HCT116 (cell line): ENCODE measurements at regions not wholly inside any gene's neighbourhood (a gene's known extent, or its start where the extent isn't known, plus 50 kb on each side); places are given as distances from the start of the nearest gene placed in this dataset.

Experiments used
- ATAC-seq: fragments of 200-7000 bp; cut with Tn5 transposase; 2 replicates; pipeline ENCODE4 v1.9.1; 2020; ENCODE audit warnings: mild to moderate bottlenecking, moderate library complexity
- BruUV-seq: library from RNA; stranded (reverse); fragments of 400-500 nt; replicated peaks from 2 replicates; lab custom pipeline; 2021; lab: Mats Ljungman, UMichigan
- CTCF ChIA-PET: fragments of 300-600 bp; sonication (Branson Sonifier 250); formaldehyde crosslinking; loops from one replicate; lab custom pipeline; 2021; ENCODE audit warnings: antibody characterized with exemption; lab: Charles Lee
- POLR2A ChIA-PET: fragments of 300-600, 350-600 bp; sonication (Branson Sonifier 250); formaldehyde crosslinking; loops from one replicate; lab custom pipeline; 2021; ENCODE audit warnings: antibody characterized with exemption; lab: Charles Lee
- RAD21 ChIA-PET, 2 experiments: fragments of 300-600 bp; sonication (Branson Sonifier 250); formaldehyde crosslinking; loops; one replicate each; lab custom pipeline; 2023; ENCODE audit warnings: low total read pairs in 2 of 2; ENCODE audit not compliant: uncharacterized antibody in 2 of 2, unreplicated experiment in 2 of 2, low non-redundant PET in 1 of 2; lab: Charles Lee
- DNase-seq: peaks from one replicate; pipeline ENCODE4 v3.0.0-alpha.2; 2010; ENCODE audit warnings: low read depth, low spot score
- H2AFZ ChIP-seq: fragments of 200-600 bp; shearing (Covaris generic), sonication (generic); 2 replicates; pipeline ENCODE4 v1.6.1; 2017; ENCODE audit warnings: low read depth, mixed run types, mixed read lengths, antibody characterized with exemption, low read length; ENCODE audit not compliant: poor library complexity, severe bottlenecking
- H3K27ac ChIP-seq: 2 replicates; pipeline ENCODE4 v1.5.1; 2012; ENCODE audit warnings: low read depth, low read length
- H3K27me3 ChIP-seq: fragments of 200-600 bp; sonication (generic); 2 replicates; pipeline ENCODE4 v1.6.1; 2016; ENCODE audit warnings: mixed run types, low read length, mixed read lengths; ENCODE audit not compliant: insufficient read depth
- H3K36me3 ChIP-seq, 2 experiments: fragments of 200-500 bp in 1 of 2; fragments of 200-600 bp in 1 of 2; sonication (Bioruptor generic) in 1 of 2; sonication (generic) in 1 of 2; 2 replicates each; pipeline versions ENCODE4 v1.5.1 to v1.6.1; 2014 to 2016; ENCODE audit warnings: low read length in 2 of 2, inconsistent platforms in 1 of 2, mixed read lengths in 1 of 2, mixed run types in 1 of 2; ENCODE audit not compliant: insufficient read depth in 2 of 2, control insufficient read depth in 1 of 2
- H3K4me1 ChIP-seq, 2 experiments: fragments of 200-600 bp in 1 of 2; sonication (generic) in 1 of 2; 2 replicates each; pipeline versions ENCODE4 v1.5.1 to v1.6.1; 2012 to 2017; ENCODE audit warnings: low read length in 2 of 2, inconsistent platforms in 1 of 2, mild to moderate bottlenecking in 1 of 2, mixed read lengths in 1 of 2, mixed run types in 1 of 2, moderate library complexity in 1 of 2; ENCODE audit not compliant: insufficient read depth in 2 of 2, control insufficient read depth in 1 of 2
- H3K4me2 ChIP-seq: fragments of 200-600 bp; sonication (generic); 2 replicates; pipeline ENCODE4 v1.6.1; 2017; ENCODE audit warnings: mixed run types, low read length, mixed read lengths
- H3K4me3 ChIP-seq, 2 experiments: fragments of 200-600 bp in 1 of 2; sonication (generic) in 1 of 2; replicated peaks in 1 of 2; 2 replicates each; pipeline ENCODE4 v1.5.1; 2011 to 2016; ENCODE audit warnings: low read length in 2 of 2, control low read depth in 1 of 2, low read depth in 1 of 2, mild to moderate bottlenecking in 1 of 2, mixed read lengths in 1 of 2, mixed run types in 1 of 2
- H3K79me2 ChIP-seq: fragments of 200-600 bp; sonication (generic); 2 replicates; pipeline ENCODE4 v1.6.1; 2017; ENCODE audit warnings: mild to moderate bottlenecking, mixed run types, low read length, moderate library complexity, mixed read lengths; ENCODE audit not compliant: insufficient read depth
- H3K9ac ChIP-seq: fragments of 200-600 bp; sonication (generic); 2 replicates; pipeline ENCODE4 v1.6.1; 2016; ENCODE audit warnings: low read length, mixed read lengths
- H3K9me2 ChIP-seq: fragments of 200-600 bp; sonication (generic), shearing (Covaris generic); 2 replicates; pipeline ENCODE4 v1.6.1; 2017; ENCODE audit warnings: mixed run types, mild to moderate bottlenecking, moderate library complexity; ENCODE audit not compliant: insufficient read depth
- H3K9me3 ChIP-seq, 2 experiments: fragments of 200-500 bp in 1 of 2; fragments of 200-600 bp in 1 of 2; sonication (Bioruptor generic) in 1 of 2; sonication (generic) in 1 of 2; 2 replicates each; pipeline ENCODE4 v1.6.1; 2014 to 2017; ENCODE audit warnings: low read length in 2 of 2, mixed read lengths in 2 of 2, inconsistent platforms in 1 of 2, low read depth in 1 of 2, mild to moderate bottlenecking in 1 of 2, mixed run types in 1 of 2, moderate library complexity in 1 of 2; ENCODE audit not compliant: control insufficient read depth in 1 of 2, insufficient read depth in 1 of 2
- H4K20me1 ChIP-seq: fragments of 200-600 bp; sonication (generic), shearing (Covaris generic); 2 replicates; pipeline ENCODE4 v1.6.1; 2017; ENCODE audit warnings: mixed run types, mild to moderate bottlenecking, moderate library complexity; ENCODE audit not compliant: insufficient read depth
- CBX3 ChIP-seq: IDR thresholded peaks from 2 replicates; pipeline ENCODE4 v1.6.1; 2012; ENCODE audit warnings: low read depth
- CEBPB ChIP-seq: IDR thresholded peaks from 2 replicates; pipeline ENCODE4 v1.6.1; 2012; ENCODE audit warnings: low read depth
- EGR1 ChIP-seq: IDR thresholded peaks from 2 replicates; pipeline ENCODE4 v1.6.1; 2012; ENCODE audit warnings: low read depth
- ELF1 ChIP-seq: IDR thresholded peaks from 2 replicates; pipeline ENCODE4 v1.6.1; 2012; ENCODE audit warnings: low read depth, borderline replicate concordance
- EZH2 ChIP-seq: fragments of 200-600 bp; sonication (generic); IDR thresholded peaks from 2 replicates; pipeline ENCODE4 v1.6.1; 2017; ENCODE audit warnings: antibody characterized with exemption, mixed run types
- EZH2phosphoT487 ChIP-seq: fragments of 200-600 bp; IDR thresholded peaks from 2 replicates; pipeline ENCODE4 v1.6.1; 2018; ENCODE audit warnings: antibody characterized with exemption, borderline replicate concordance
- FOSL1 ChIP-seq: IDR thresholded peaks from 2 replicates; pipeline ENCODE4 v1.6.1; 2012; ENCODE audit warnings: low read depth
- JUND ChIP-seq: IDR thresholded peaks from 2 replicates; pipeline ENCODE4 v1.6.1; 2012
- POLR2A ChIP-seq: IDR thresholded peaks from 2 replicates; pipeline ENCODE4 v1.7.0; 2011; ENCODE audit warnings: borderline replicate concordance; ENCODE audit not compliant: insufficient read depth, insufficient read length; ENCODE audit errors: extremely low read depth
- POLR2AphosphoS5 ChIP-seq: IDR thresholded peaks from 2 replicates; pipeline ENCODE4 v1.6.1; 2011; ENCODE audit warnings: mild to moderate bottlenecking, low read depth, low read length, moderate library complexity
- RAD21 ChIP-seq: IDR thresholded peaks from 2 replicates; pipeline ENCODE4 v1.6.1; 2012; ENCODE audit warnings: low read depth, mild to moderate bottlenecking
- TCF7L2 ChIP-seq: IDR thresholded peaks from 2 replicates; pipeline ENCODE4 v1.7.0; 2011; ENCODE audit warnings: borderline replicate concordance, inconsistent platforms; ENCODE audit not compliant: insufficient read depth, insufficient read length; ENCODE audit errors: extremely low read depth
- ZFX ChIP-seq: fragments of 450-650 bp; IDR thresholded peaks from 2 replicates; pipeline ENCODE4 v1.6.1; 2017
- ZNF274 ChIP-seq: fragments of 200-500 bp; sonication (Bioruptor generic); IDR thresholded peaks from 2 replicates; pipeline ENCODE4 v1.6.1; 2014; ENCODE audit warnings: mild to moderate bottlenecking, low read depth, low read length, inconsistent platforms
- intact Hi-C: fragments of 100-400 bp; cut with micrococcal nuclease; formaldehyde crosslinking; loops from 2 replicates; pipeline ENCODE4 v1.10.0; 2022
- TF ChIP-seq, protein P1 (sequence below): IDR thresholded peaks from 2 replicates; pipeline ENCODE4 v1.6.1; 2012
- TF ChIP-seq, protein P2 (sequence below): IDR thresholded peaks from 2 replicates; pipeline ENCODE4 v1.6.1; 2012
- TF ChIP-seq, protein P3 (sequence below): IDR thresholded peaks from 2 replicates; pipeline ENCODE4 v1.6.1; 2011; ENCODE audit warnings: mild to moderate bottlenecking, low read length, moderate library complexity; ENCODE audit not compliant: insufficient replicate concordance; ENCODE audit errors: extremely low read depth
- TF ChIP-seq, protein P4 (sequence below): IDR thresholded peaks from 2 replicates; pipeline ENCODE4 v1.6.1; 2012; ENCODE audit warnings: low read depth
- TF ChIP-seq, protein P5 (sequence below), 3 experiments: fragments of 200-600 bp in 1 of 3; sonication (generic) in 1 of 3; IDR thresholded peaks in 2 of 3; conservative IDR thresholded peaks in 1 of 3; 2 replicates each; pipeline ENCODE4 v1.5.1; 2012 to 2017; ENCODE audit warnings: low read depth in 2 of 3, low read length in 2 of 3, antibody characterized with exemption in 1 of 3, borderline replicate concordance in 1 of 3, control low read depth in 1 of 3, mild to moderate bottlenecking in 1 of 3, mixed read lengths in 1 of 3, mixed run types in 1 of 3, moderate library complexity in 1 of 3; ENCODE audit not compliant: insufficient read depth in 1 of 3

DNA sequence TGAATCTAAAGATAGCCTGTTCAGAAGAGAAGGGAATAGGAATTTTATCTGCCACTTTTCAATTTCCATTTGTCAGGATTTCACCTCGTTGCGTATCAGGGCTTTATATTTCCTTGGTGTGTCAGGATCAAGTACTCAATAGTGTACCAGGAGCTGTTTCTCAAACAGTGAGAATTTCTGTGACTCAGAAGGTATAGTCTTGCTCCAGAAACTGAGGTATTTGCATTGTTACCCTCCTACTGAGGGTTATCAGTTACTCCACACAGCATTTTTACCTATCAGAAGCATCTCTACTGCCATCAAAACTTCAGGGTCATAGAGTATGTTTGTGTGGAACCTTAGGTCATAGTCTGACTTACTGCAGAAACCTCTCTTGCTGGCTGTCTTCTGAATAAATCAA, 271.7 kb upstream of the EDNRB start:
- RAD21 ChIA-PET: no interaction called here
- Histone ChIP-seq H3K27me3 (no peaks in the 10 kb centered on the region), H3K27ac (no peak overlapping the region), H3K4me2 (no peak overlapping the region), H2AFZ (no peak overlapping the region), H3K36me3 (no peaks in the 10 kb centered on the region), H3K4me1 (no peaks in the 10 kb centered on the region), H3K4me3 (no peak overlapping the region), H3K9me3 (peaks cover 0 to 5% of the 10 kb centered on the region in 2 experiments; a peak in 1 of 4 replicates), H3K9me2 (no peaks in the 10 kb centered on the region), H4K20me1 (no peaks in the 10 kb centered on the region), H3K9ac (no peak overlapping the region), H3K79me2 (no peaks in the 10 kb centered on the region)
- intact Hi-C loops: no loop called here
- ATAC-seq: no peak
- CTCF ChIA-PET: no interaction called here
- POLR2A ChIA-PET: no interaction called here
- TF ChIP-seq ZFX (no peak), ELF1 (no peak), POLR2AphosphoS5 (no peak), ZNF274 (no peak), JUND (no peak), CEBPB (no peak), CBX3 (no peak), POLR2A (no peak), EGR1 (no peak), TCF7L2 (no peak), EZH2 (no peak), FOSL1 (no peak), RAD21 (no peak), EZH2phosphoT487 (no peak)
- TF ChIP-seq, protein P1, sequence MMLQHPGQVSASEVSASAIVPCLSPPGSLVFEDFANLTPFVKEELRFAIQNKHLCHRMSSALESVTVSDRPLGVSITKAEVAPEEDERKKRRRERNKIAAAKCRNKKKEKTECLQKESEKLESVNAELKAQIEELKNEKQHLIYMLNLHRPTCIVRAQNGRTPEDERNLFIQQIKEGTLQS: no peak
- TF ChIP-seq, protein P2, sequence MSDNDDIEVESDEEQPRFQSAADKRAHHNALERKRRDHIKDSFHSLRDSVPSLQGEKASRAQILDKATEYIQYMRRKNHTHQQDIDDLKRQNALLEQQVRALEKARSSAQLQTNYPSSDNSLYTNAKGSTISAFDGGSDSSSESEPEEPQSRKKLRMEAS: no peak
- TF ChIP-seq, protein P3, sequence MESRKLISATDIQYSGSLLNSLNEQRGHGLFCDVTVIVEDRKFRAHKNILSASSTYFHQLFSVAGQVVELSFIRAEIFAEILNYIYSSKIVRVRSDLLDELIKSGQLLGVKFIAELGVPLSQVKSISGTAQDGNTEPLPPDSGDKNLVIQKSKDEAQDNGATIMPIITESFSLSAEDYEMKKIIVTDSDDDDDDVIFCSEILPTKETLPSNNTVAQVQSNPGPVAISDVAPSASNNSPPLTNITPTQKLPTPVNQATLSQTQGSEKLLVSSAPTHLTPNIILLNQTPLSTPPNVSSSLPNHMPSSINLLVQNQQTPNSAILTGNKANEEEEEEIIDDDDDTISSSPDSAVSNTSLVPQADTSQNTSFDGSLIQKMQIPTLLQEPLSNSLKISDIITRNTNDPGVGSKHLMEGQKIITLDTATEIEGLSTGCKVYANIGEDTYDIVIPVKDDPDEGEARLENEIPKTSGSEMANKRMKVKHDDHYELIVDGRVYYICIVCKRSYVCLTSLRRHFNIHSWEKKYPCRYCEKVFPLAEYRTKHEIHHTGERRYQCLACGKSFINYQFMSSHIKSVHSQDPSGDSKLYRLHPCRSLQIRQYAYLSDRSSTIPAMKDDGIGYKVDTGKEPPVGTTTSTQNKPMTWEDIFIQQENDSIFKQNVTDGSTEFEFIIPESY: no peak
- TF ChIP-seq, protein P4, sequence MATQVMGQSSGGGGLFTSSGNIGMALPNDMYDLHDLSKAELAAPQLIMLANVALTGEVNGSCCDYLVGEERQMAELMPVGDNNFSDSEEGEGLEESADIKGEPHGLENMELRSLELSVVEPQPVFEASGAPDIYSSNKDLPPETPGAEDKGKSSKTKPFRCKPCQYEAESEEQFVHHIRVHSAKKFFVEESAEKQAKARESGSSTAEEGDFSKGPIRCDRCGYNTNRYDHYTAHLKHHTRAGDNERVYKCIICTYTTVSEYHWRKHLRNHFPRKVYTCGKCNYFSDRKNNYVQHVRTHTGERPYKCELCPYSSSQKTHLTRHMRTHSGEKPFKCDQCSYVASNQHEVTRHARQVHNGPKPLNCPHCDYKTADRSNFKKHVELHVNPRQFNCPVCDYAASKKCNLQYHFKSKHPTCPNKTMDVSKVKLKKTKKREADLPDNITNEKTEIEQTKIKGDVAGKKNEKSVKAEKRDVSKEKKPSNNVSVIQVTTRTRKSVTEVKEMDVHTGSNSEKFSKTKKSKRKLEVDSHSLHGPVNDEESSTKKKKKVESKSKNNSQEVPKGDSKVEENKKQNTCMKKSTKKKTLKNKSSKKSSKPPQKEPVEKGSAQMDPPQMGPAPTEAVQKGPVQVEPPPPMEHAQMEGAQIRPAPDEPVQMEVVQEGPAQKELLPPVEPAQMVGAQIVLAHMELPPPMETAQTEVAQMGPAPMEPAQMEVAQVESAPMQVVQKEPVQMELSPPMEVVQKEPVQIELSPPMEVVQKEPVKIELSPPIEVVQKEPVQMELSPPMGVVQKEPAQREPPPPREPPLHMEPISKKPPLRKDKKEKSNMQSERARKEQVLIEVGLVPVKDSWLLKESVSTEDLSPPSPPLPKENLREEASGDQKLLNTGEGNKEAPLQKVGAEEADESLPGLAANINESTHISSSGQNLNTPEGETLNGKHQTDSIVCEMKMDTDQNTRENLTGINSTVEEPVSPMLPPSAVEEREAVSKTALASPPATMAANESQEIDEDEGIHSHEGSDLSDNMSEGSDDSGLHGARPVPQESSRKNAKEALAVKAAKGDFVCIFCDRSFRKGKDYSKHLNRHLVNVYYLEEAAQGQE: no peak
- TF ChIP-seq, protein P5, sequence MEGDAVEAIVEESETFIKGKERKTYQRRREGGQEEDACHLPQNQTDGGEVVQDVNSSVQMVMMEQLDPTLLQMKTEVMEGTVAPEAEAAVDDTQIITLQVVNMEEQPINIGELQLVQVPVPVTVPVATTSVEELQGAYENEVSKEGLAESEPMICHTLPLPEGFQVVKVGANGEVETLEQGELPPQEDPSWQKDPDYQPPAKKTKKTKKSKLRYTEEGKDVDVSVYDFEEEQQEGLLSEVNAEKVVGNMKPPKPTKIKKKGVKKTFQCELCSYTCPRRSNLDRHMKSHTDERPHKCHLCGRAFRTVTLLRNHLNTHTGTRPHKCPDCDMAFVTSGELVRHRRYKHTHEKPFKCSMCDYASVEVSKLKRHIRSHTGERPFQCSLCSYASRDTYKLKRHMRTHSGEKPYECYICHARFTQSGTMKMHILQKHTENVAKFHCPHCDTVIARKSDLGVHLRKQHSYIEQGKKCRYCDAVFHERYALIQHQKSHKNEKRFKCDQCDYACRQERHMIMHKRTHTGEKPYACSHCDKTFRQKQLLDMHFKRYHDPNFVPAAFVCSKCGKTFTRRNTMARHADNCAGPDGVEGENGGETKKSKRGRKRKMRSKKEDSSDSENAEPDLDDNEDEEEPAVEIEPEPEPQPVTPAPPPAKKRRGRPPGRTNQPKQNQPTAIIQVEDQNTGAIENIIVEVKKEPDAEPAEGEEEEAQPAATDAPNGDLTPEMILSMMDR (IDR thresholded peaks at IDR 0.05 in 2 of 3, conservative IDR thresholded peaks at IDR 0.05 in 1 of 3; ENCODE audit: borderline replicate concordance in 1 of 3, insufficient read depth in 1 of 3, low read depth in 2 of 3, low read length in 2 of 3): no peak
- DNase-seq: no peak
- BruUV-seq: no TSS peak
